GM12873 (cell line): ENCODE measurements at regions not wholly inside any gene's neighbourhood (a gene's known extent, or its start where the extent isn't known, plus 50 kb on each side); places are given as distances from the start of the nearest gene placed in this dataset.

Source experiments
- TF ChIP-seq, protein P1 (sequence below): IDR thresholded peaks from 2 replicates; pipeline ENCODE4 v1.5.1; 2012; ENCODE audit warnings: low read depth, mild to moderate bottlenecking, moderate library complexity, low read length, control low read depth; ENCODE audit not compliant: insufficient read depth; ENCODE audit errors: missing control alignments

DNA sequence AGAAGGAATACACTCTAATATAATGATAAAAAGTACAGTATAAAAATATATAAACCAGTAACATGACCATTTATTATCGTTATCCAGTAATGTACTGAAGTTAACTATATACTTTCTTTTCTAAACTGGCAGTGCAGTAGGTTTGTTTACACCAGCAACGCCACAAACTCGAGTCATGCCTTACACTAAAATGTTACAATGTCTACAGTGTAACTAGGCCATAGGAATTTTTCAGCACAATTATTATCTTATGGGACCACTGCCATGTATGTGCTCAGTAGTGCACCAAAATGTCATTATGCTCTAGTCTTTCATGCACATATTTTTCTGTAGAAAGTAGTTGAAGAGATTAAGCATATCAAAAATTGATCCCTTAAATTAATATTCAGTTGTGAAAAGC, 609.8 kb upstream of the BCHE start:
- TF ChIP-seq, protein P1, sequence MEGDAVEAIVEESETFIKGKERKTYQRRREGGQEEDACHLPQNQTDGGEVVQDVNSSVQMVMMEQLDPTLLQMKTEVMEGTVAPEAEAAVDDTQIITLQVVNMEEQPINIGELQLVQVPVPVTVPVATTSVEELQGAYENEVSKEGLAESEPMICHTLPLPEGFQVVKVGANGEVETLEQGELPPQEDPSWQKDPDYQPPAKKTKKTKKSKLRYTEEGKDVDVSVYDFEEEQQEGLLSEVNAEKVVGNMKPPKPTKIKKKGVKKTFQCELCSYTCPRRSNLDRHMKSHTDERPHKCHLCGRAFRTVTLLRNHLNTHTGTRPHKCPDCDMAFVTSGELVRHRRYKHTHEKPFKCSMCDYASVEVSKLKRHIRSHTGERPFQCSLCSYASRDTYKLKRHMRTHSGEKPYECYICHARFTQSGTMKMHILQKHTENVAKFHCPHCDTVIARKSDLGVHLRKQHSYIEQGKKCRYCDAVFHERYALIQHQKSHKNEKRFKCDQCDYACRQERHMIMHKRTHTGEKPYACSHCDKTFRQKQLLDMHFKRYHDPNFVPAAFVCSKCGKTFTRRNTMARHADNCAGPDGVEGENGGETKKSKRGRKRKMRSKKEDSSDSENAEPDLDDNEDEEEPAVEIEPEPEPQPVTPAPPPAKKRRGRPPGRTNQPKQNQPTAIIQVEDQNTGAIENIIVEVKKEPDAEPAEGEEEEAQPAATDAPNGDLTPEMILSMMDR: no peak

DNA sequence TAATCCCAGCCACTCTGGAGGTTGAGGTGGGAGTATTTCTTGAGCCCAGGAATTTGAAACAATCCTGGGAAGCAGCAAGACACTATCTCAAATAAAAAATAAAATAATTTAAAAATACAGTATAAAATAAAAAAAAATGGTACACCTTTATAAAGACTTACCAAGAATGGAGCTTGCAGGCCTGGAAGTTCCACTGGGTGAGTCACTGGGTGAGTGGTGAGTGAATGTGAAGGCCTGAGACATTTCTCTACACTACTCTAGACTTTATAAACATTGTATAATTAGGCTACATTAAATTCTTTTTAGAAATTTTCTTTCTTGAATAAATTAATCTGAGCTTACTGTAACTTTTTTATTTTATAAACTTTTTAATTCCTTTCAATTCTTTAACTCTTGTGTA, 609.1 kb upstream of the BCHE start:
- TF ChIP-seq, protein P1: no peak

DNA sequence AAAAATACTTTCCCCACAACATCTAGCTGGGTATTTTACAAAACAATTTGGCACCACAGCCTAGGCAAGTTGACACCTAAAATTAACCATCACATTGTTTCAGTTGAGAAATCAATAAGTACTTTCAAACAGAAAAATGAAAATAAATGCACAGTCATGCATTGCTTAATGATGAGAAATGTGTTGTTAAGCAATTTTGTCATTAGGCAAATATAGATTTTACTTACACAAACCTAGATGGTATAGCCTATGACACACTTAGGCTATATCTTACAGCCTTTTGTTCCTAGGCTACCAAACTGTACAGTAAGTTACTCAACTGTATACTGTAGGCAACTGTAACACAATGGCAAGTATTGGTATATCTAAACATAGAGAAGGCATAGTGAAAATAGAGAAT, 608.6 kb upstream of the BCHE start:
- TF ChIP-seq, protein P1: no peak

DNA sequence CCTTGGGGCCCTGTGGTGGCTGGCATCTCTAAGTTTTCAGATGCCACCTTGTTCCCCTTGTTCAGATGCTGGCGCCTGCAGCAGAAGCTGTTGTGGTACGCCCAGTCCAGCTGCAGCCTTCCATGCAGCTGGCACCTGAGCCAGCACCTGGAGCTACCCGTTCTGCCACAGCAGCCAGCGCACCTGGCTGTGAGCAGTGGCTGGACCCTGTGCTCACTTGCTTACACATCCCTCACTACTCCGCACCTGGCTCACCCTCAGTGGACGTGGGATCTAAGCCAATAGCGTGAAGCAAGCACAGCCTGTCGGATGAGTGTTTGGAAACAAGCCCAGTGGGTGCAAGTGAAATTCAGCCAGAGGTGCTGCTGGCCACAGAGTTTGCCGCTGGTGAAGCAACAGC, 607.5 kb upstream of the BCHE start:
- TF ChIP-seq, protein P1: no peak

DNA sequence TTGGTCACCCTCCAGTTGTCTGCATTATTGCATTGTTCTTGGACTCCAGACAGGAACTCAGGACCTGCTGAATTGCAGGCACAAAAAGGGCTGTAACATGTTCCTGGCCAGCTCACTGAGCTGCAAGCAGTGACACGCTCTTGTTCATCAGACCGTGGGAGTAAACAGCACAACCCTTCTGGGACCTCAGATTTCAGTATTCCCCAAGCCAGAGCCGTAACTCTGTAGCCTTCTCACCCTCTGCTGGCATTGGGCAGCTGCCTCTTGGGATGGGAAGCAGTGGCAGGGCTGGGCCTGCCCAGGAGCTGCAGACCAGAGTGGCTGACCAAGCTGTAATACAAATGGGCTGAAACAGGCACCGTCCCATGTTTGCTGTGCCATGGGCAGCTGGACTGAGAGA, 607.1 kb upstream of the BCHE start:
- TF ChIP-seq, protein P1: no peak

DNA sequence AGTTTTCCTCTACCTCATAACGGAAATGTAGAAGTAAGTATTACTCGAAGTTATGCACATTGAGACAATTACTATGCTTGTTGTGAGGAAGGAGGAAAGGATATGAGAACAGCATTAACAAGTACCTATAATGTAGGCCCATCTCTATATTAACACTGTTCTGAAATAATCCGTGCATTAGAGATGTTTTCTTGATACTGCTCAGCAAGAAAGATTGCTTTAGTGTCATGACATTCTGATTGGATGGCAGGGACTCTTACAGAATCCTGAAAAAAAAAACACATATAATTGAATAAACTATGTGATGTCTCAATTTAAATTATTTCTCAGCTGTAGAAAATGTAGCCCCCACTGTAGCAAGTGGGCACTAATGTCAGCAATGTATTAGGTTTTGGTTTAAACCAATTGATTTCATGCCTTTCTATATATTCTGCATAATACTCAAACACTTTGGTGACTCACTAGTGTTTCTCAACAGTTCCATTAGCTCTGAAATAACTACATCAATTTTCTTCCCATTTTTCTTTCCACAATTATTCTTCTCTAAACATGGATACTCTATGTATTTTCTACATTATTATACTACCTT, 598.3 kb upstream of the BCHE start:
- TF ChIP-seq, protein P1: no peak

DNA sequence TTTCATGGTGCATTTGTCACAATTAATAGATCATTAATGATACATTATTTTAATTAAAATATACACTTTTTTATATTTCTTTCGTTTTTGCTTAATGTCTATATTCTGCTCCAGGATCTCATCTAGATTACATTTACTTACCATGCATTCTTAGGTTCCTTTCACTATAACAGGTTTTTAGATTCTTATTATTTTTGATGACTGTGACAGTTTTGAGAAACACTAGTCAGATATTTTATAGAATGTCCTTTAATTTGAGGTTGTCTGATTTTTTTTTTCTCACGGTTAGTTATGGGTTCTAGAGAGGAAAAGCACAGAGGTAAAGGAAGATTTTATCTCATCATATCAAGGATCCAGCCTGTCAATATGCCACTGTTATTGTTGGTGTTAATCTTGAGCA, 595.8 kb upstream of the BCHE start:
- TF ChIP-seq, protein P1: no peak
